T-cell (primary cell): ENCODE measurements at regions not wholly inside any gene's neighbourhood (a gene's known extent, or its start where the extent isn't known, plus 50 kb on each side); places are given as distances from the start of the nearest gene placed in this dataset.
"Not testable (repeated sequence)": the region's sequence is repeated elsewhere in the genome, so short reads cannot be mapped to it uniquely, and the experiment has no call there.

Experiments used
- ATAC-seq, 4 experiments: fragments of 200-7000 bp in 3 of 4; fragments of 150-1000 bp in 1 of 4; cut with Tn5 transposase; replicated peaks in 1 of 4; 1 replicate in 3 of 4; 2 replicates in 1 of 4; pipeline ENCODE4 v1.10.0; 2021; ENCODE audit warnings: moderate library complexity in 3 of 4, mild to moderate bottlenecking in 2 of 4, moderate number of reproducible peaks in 1 of 4
- CTCF ChIA-PET, 2 donors: fragments of 300-600 bp; sonication (Branson Sonifier 250); formaldehyde crosslinking; loops; one replicate each; lab custom pipeline; 2022; ENCODE audit warnings: antibody characterized with exemption in 2 of 2; lab: Charles Lee
- POLR2A ChIA-PET, 2 donors: fragments of 300-600 bp; sonication (Branson Sonifier 250); formaldehyde crosslinking; loops; one replicate each; lab custom pipeline; 2022; ENCODE audit warnings: antibody characterized with exemption in 2 of 2; lab: Charles Lee
- DNase-seq, 35 experiments: peaks; one replicate each; pipeline versions ENCODE4 v3.0.0 to v3.0.0-alpha.2; 2013 to 2023
- H3K27ac ChIP-seq: one replicate; pipeline ENCODE4 v1.5.1; 2013; ENCODE audit warnings: low read length
- H3K27me3 ChIP-seq, 2 experiments: replicated peaks in 1 of 2; 1 replicate in 1 of 2; 2 replicates in 1 of 2; pipeline versions ENCODE4 v1.6.1 to v1.7.0; 2013; ENCODE audit warnings: low read length in 1 of 2, mixed read lengths in 1 of 2; ENCODE audit not compliant: control insufficient read depth in 2 of 2, insufficient read depth in 2 of 2; ENCODE audit errors: extremely low read depth in 1 of 2
- H3K36me3 ChIP-seq, 2 donors: 1 replicate in 1 of 2; 2 replicates in 1 of 2; pipeline versions ENCODE4 v1.6.1 to v1.7.0; 2013; ENCODE audit warnings: low read length in 1 of 2; ENCODE audit not compliant: control insufficient read depth in 2 of 2, insufficient read depth in 1 of 2; ENCODE audit errors: extremely low read depth in 1 of 2
- H3K4me1 ChIP-seq, 2 experiments: 1 replicate in 1 of 2; 2 replicates in 1 of 2; pipeline versions ENCODE4 v1.6.1 to v1.7.0; 2013; ENCODE audit warnings: low read length in 2 of 2, mixed read lengths in 1 of 2; ENCODE audit not compliant: insufficient read depth in 2 of 2, control insufficient read depth in 1 of 2; ENCODE audit errors: extremely low read depth in 1 of 2
- H3K4me3 ChIP-seq, 2 donors: 1 replicate in 1 of 2; 2 replicates in 1 of 2; pipeline versions ENCODE4 v1.5.1 to v1.7.0; 2013; ENCODE audit warnings: mild to moderate bottlenecking in 2 of 2, low read length in 1 of 2, moderate library complexity in 1 of 2; ENCODE audit not compliant: control insufficient read depth in 1 of 2; ENCODE audit errors: extremely low read depth in 1 of 2
- H3K9me3 ChIP-seq: 2 replicates; pipeline ENCODE4 v1.7.0; 2013
- H3K27ac Mint-ChIP-seq, 2 donors: one replicate each; pipeline ENCODE4 v1.8.0; 2020 to 2021; ENCODE audit warnings: mild to moderate bottlenecking in 2 of 2, mixed read lengths in 2 of 2
- H3K27me3 Mint-ChIP-seq, 2 donors: one replicate each; pipeline ENCODE4 v1.8.0; 2021 to 2022; ENCODE audit warnings: mixed read lengths in 2 of 2
- H3K36me3 Mint-ChIP-seq: one replicate; pipeline ENCODE4 v1.8.0; 2021; ENCODE audit warnings: mixed read lengths
- H3K4me1 Mint-ChIP-seq, 3 donors: one replicate each; pipeline ENCODE4 v1.8.0; 2020 to 2022; ENCODE audit warnings: mixed read lengths in 3 of 3, mild to moderate bottlenecking in 1 of 3
- H3K4me3 Mint-ChIP-seq, 3 donors: one replicate each; pipeline ENCODE4 v1.8.0; 2020 to 2022; ENCODE audit warnings: mild to moderate bottlenecking in 3 of 3, mixed read lengths in 3 of 3, moderate library complexity in 3 of 3
- H3K9me3 Mint-ChIP-seq, 3 donors: one replicate each; pipeline ENCODE4 v1.8.0; 2020 to 2022; ENCODE audit warnings: mixed read lengths in 3 of 3
- WGBS: methylation state at CpG from one replicate; pipeline ENCODE4 v1.1.5; 2013; ENCODE audit warnings: missing lambda C conversion rate; ENCODE audit not compliant: insufficient coverage; 5-methylcytosine and 5-hydroxymethylcytosine counted together

GRCh38 chrX:85666471-85666870 lies 287.0 kb upstream of the POF1B start:
- POLR2A ChIA-PET = no interaction called here
- no peak for ATAC-seq
- CTCF ChIA-PET = no interaction called here

GRCh38 chrX:85663970-85664369 lies 284.5 kb upstream of the POF1B start:
- H3K9me3 ChIP-seq, H3K4me1 ChIP-seq, H3K4me3 Mint-ChIP-seq, CTCF ChIA-PET, H3K27me3 Mint-ChIP-seq, ATAC-seq, H3K4me3 ChIP-seq, H3K4me1 Mint-ChIP-seq, H3K36me3 ChIP-seq, POLR2A ChIA-PET, H3K36me3 Mint-ChIP-seq, H3K9me3 Mint-ChIP-seq, H3K27me3 ChIP-seq, H3K27ac Mint-ChIP-seq, H3K27ac ChIP-seq, DNase-seq: not testable (repeated sequence)
- WGBS = no CpG with 5 or more reads among the region's 5 CpGs

More at GRCh38 chrX:85666471-85666870, 287.0 kb upstream of the POF1B start:
- Mint-ChIP-seq H3K9me3 (peaks cover 0 to 4% (median 3%) of the 10 kb centered on the region in 3 donors), H3K4me3 (no peak overlapping the region), H3K27ac (no peak overlapping the region), H3K4me1 (no peaks in the 10 kb centered on the region), H3K36me3 (no peaks in the 10 kb centered on the region), H3K27me3 (no peaks in the 10 kb centered on the region)
- no CpG with 5 or more reads among the region's 2 CpGs for WGBS
- no peaks in the 10 kb centered on the region for H3K9me3 ChIP-seq
- H3K4me1 ChIP-seq = no peaks in the 10 kb centered on the region
- no peak for DNase-seq
- H3K27me3 ChIP-seq = no peaks in the 10 kb centered on the region
- no peak overlapping the region for H3K27ac ChIP-seq
- no peaks in the 10 kb centered on the region for H3K36me3 ChIP-seq
- no peak overlapping the region for H3K4me3 ChIP-seq

GRCh38 chrX:85630901-85631300 lies 251.4 kb upstream of the POF1B start:
- POLR2A ChIA-PET = no interaction called here
- Histone ChIP-seq H3K4me3 (no peak overlapping the region), H3K9me3 (no peaks in the 10 kb centered on the region), H3K27ac (no peak overlapping the region), H3K27me3 (no peaks in the 10 kb centered on the region), H3K4me1 (no peaks in the 10 kb centered on the region), H3K36me3 (no peaks in the 10 kb centered on the region)
- Mint-ChIP-seq H3K27me3 (no peaks in the 10 kb centered on the region), H3K36me3 (no peaks in the 10 kb centered on the region), H3K27ac (no peak overlapping the region), H3K9me3 (peaks cover 0 to 3% (median 0%) of the 10 kb centered on the region in 3 donors), H3K4me1 (no peaks in the 10 kb centered on the region), H3K4me3 (no peak overlapping the region)
- ATAC-seq (no peak), DNase-seq (no peak)
- CTCF ChIA-PET = no interaction called here

GRCh38 chrX:85627363-85627762 lies 247.9 kb upstream of the POF1B start:
- POLR2A ChIA-PET = no interaction called here
- H3K4me3 Mint-ChIP-seq = no peak overlapping the region
- H3K36me3 Mint-ChIP-seq = no peaks in the 10 kb centered on the region
- Histone ChIP-seq H3K4me3 (no peak overlapping the region), H3K9me3 (no peaks in the 10 kb centered on the region), H3K27me3 (no peaks in the 10 kb centered on the region), H3K27ac (no peak overlapping the region), H3K4me1 (no peaks in the 10 kb centered on the region), H3K36me3 (no peaks in the 10 kb centered on the region)
- CTCF ChIA-PET = no interaction called here
- ATAC-seq (no peak), DNase-seq (no peak)
- no peak overlapping the region for H3K27ac Mint-ChIP-seq
- peaks cover 0 to 3% (median 0%) of the 10 kb centered on the region in 3 donors for H3K9me3 Mint-ChIP-seq
- WGBS = no CpG with 5 or more reads among the region's 3 CpGs
- no peaks in the 10 kb centered on the region for H3K4me1 Mint-ChIP-seq
- peaks cover 0 to 8% of the 10 kb centered on the region in 2 donors for H3K27me3 Mint-ChIP-seq

- CTCF ChIA-PET = no interaction called here
- ATAC-seq (no peak), DNase-seq (no peak)
- H3K27ac Mint-ChIP-seq = no peak overlapping the region
- no peaks in the 10 kb centered on the region for H3K9me3 Mint-ChIP-seq
- Histone ChIP-seq H3K27me3 (no peaks in the 10 kb centered on the region), H3K9me3 (no peaks in the 10 kb centered on the region), H3K4me3 (no peak overlapping the region), H3K27ac (no peak overlapping the region), H3K36me3 (no peaks in the 10 kb centered on the region), H3K4me1 (no peaks in the 10 kb centered on the region)
- POLR2A ChIA-PET = no interaction called here
- H3K27me3 Mint-ChIP-seq = peaks cover 0 to 28% of the 10 kb centered on the region in 2 donors
- H3K4me1 Mint-ChIP-seq = no peaks in the 10 kb centered on the region
- H3K4me3 Mint-ChIP-seq = no peak overlapping the region
- H3K36me3 Mint-ChIP-seq = no peaks in the 10 kb centered on the region
- WGBS = no CpG with 5 or more reads among the region's 8 CpGs
These were observed 243.2 kb upstream of the POF1B start for GRCh38 chrX:85622635-85623034.

- no peak overlapping the region for H3K27ac Mint-ChIP-seq
- POLR2A ChIA-PET = no interaction called here
- no peak overlapping the region for H3K27ac ChIP-seq
- H3K36me3 ChIP-seq = no peaks in the 10 kb centered on the region
- no peak for DNase-seq
- no peaks in the 10 kb centered on the region for H3K4me1 Mint-ChIP-seq
- no peak overlapping the region for H3K4me3 Mint-ChIP-seq
- no CpG with 5 or more reads among the region's 1 CpG for WGBS
- peaks cover 0 to 32% of the 10 kb centered on the region in 2 donors for H3K27me3 Mint-ChIP-seq
- no peaks in the 10 kb centered on the region for H3K9me3 Mint-ChIP-seq
- no peaks in the 10 kb centered on the region for H3K4me1 ChIP-seq
- H3K9me3 ChIP-seq = no peaks in the 10 kb centered on the region
- CTCF ChIA-PET = no interaction called here
- no peaks in the 10 kb centered on the region for H3K36me3 Mint-ChIP-seq
- H3K27me3 ChIP-seq = no peaks in the 10 kb centered on the region
- ATAC-seq = no peak
- H3K4me3 ChIP-seq = no peak overlapping the region
These were observed 241.0 kb upstream of the POF1B start for GRCh38 chrX:85620466-85620865.

- ATAC-seq (no peak), DNase-seq (no peak)
- ChIA-PET CTCF (no interaction called here), POLR2A (no interaction called here)
- Mint-ChIP-seq H3K27me3 (peaks cover 0 to 32% of the 10 kb centered on the region in 2 donors), H3K36me3 (no peaks in the 10 kb centered on the region), H3K4me3 (no peak overlapping the region), H3K4me1 (no peaks in the 10 kb centered on the region), H3K9me3 (no peaks in the 10 kb centered on the region), H3K27ac (no peak overlapping the region)
- H3K4me1 ChIP-seq = no peaks in the 10 kb centered on the region
- H3K36me3 ChIP-seq = no peaks in the 10 kb centered on the region
- H3K9me3 ChIP-seq = no peaks in the 10 kb centered on the region
- H3K27me3 ChIP-seq = no peaks in the 10 kb centered on the region
- H3K4me3 ChIP-seq = no peak overlapping the region
- no peak overlapping the region for H3K27ac ChIP-seq
These were observed 240.5 kb upstream of the POF1B start for GRCh38 chrX:85619962-85620361.
